Loucy (cell line): ENCODE measurements at regions not wholly inside any gene's neighbourhood (a gene's known extent, or its start where the extent isn't known, plus 50 kb on each side); places are given as distances from the start of the nearest gene placed in this dataset.

Experiments used
- CTCF ChIP-seq: fragments of 200-600 bp; sonication (generic); conservative IDR thresholded peaks from 2 replicates; pipeline ENCODE4 v1.5.1; 2014; ENCODE audit warnings: mild to moderate bottlenecking, antibody characterized with exemption, low read length
- EZH2phosphoT487 ChIP-seq: fragments of 200-600 bp; IDR thresholded peaks from 2 replicates; pipeline ENCODE4 v1.6.1; 2018; ENCODE audit warnings: antibody characterized with exemption, mild to moderate bottlenecking, moderate library complexity, borderline replicate concordance

DNA sequence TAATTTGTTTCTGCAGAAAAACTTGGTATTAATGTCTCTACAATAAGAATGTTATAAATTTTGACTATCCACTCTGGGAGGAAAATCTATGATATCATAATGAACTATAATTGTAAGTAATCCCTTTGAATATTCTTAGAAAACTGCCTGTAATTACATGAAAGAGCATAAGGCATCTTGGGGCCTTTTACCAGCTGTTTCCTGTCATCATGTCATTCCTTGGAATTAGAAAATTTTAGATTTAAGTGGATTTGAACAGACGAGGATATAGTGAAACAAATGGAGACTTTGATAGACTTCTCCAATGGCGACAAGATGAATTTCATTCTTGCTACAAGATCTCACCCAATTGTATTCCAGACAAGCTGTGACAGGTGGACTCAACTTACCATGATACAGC lies 423.4 kb upstream of the FLRT2 start:
- TF ChIP-seq CTCF = no peak
- TF ChIP-seq EZH2phosphoT487 = no peak
